ENCODE measurements at regions not wholly inside any gene's neighbourhood (a gene's known extent, or its start where the extent isn't known, plus 50 kb on each side); places are given as distances from the start of the nearest gene placed in this dataset.

DNA sequence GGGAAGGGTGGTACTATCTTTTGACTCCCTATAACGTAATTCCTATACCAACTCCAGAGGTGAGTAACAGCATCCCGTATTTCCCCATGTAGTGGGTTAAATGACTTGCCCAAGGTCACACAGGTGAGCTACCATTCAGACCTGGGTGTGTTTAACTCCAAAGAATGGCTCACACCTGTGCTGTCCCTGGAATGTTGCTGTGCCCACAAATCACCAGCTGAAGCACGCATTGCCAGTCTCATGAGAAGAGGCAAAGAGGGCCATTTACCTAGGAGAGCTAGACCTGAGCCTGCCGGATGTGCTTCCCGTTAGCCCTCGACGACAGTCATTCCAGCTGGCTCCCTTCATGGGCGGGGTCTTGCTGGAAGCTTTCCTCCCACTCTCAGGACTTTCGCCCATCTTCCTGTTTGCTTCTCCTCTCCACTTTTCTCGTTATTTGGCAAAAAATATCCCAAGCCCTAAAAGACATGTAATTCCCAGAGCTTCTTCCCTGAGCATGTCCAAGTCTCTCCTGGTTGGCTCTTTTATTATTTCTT is 106.6 kb upstream of the VASH1 start:
- no peak overlapping the region for H3K4me3 ChIP-seq (replicated peaks in 1 of 4; ENCODE audit: control extremely low read depth in 1 of 4, insufficient read depth in 1 of 4, low read depth in 3 of 4, low read length in 4 of 4)
- no peaks in the 10 kb centered on the region for H3K36me3 ChIP-seq (ENCODE audit: control insufficient read depth, insufficient read depth, low read length)
- no peaks in the 10 kb centered on the region for H3K27me3 ChIP-seq (ENCODE audit: control insufficient read depth, insufficient read depth, low read length)
- DNase-seq (ENCODE audit: low read depth in 2 of 2), result no peak
- H3K9ac ChIP-seq (ENCODE audit: insufficient read depth, low read length), result no peak overlapping the region
- H2AFZ ChIP-seq (ENCODE audit: low read length), result no peak overlapping the region
- no peaks in the 10 kb centered on the region for H3K79me2 ChIP-seq (ENCODE audit: control insufficient read depth, insufficient read depth, low read length)
- H3K9me3 ChIP-seq (ENCODE audit: control insufficient read depth, insufficient read depth, low read depth, low read length), result no peaks in the 10 kb centered on the region
- H3K4me1 ChIP-seq (ENCODE audit: control insufficient read depth, extremely low read depth, insufficient read depth, low read length), result no peaks in the 10 kb centered on the region
- H3K4me2 ChIP-seq (ENCODE audit: extremely low read depth, insufficient read depth, low read length), result no peak overlapping the region
- TF ChIP-seq EZH2 (IDR thresholded peaks at IDR 0.05; ENCODE audit: low read length, missing control alignments), result no peak
- TF ChIP-seq, protein P1, sequence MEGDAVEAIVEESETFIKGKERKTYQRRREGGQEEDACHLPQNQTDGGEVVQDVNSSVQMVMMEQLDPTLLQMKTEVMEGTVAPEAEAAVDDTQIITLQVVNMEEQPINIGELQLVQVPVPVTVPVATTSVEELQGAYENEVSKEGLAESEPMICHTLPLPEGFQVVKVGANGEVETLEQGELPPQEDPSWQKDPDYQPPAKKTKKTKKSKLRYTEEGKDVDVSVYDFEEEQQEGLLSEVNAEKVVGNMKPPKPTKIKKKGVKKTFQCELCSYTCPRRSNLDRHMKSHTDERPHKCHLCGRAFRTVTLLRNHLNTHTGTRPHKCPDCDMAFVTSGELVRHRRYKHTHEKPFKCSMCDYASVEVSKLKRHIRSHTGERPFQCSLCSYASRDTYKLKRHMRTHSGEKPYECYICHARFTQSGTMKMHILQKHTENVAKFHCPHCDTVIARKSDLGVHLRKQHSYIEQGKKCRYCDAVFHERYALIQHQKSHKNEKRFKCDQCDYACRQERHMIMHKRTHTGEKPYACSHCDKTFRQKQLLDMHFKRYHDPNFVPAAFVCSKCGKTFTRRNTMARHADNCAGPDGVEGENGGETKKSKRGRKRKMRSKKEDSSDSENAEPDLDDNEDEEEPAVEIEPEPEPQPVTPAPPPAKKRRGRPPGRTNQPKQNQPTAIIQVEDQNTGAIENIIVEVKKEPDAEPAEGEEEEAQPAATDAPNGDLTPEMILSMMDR (conservative IDR thresholded peaks at IDR 0.05 in 1 of 2, IDR thresholded peaks at IDR 0.05 in 1 of 2; ENCODE audit: low read depth in 1 of 2, low read length in 2 of 2), result no peak
- H4K20me1 ChIP-seq (ENCODE audit: control insufficient read depth, extremely low read depth, insufficient read depth, low read length), result no peaks in the 10 kb centered on the region
- no peak overlapping the region for H3K27ac ChIP-seq (ENCODE audit: insufficient read depth, low read length)

GRCh38 chr14:76655331-76655730 is 105.9 kb upstream of the VASH1 start:
- H3K4me3 ChIP-seq (replicated peaks in 1 of 4; ENCODE audit: control extremely low read depth in 1 of 4, insufficient read depth in 1 of 4, low read depth in 3 of 4, low read length in 4 of 4), result no peak overlapping the region
- H3K27me3 ChIP-seq (ENCODE audit: control insufficient read depth, insufficient read depth, low read length), result no peaks in the 10 kb centered on the region
- TF ChIP-seq EZH2 (IDR thresholded peaks at IDR 0.05; ENCODE audit: low read length, missing control alignments), result no peak
- no peak for DNase-seq (ENCODE audit: low read depth in 2 of 2)
- H3K9me3 ChIP-seq (ENCODE audit: control insufficient read depth, insufficient read depth, low read depth, low read length), result no peaks in the 10 kb centered on the region
- no peak overlapping the region for H3K9ac ChIP-seq (ENCODE audit: insufficient read depth, low read length)
- H3K4me2 ChIP-seq (ENCODE audit: extremely low read depth, insufficient read depth, low read length), result no peak overlapping the region
- H2AFZ ChIP-seq (ENCODE audit: low read length), result no peak overlapping the region
- no peaks in the 10 kb centered on the region for H3K4me1 ChIP-seq (ENCODE audit: control insufficient read depth, extremely low read depth, insufficient read depth, low read length)
- no peaks in the 10 kb centered on the region for H4K20me1 ChIP-seq (ENCODE audit: control insufficient read depth, extremely low read depth, insufficient read depth, low read length)
- H3K36me3 ChIP-seq (ENCODE audit: control insufficient read depth, insufficient read depth, low read length), result no peaks in the 10 kb centered on the region
- H3K27ac ChIP-seq (ENCODE audit: insufficient read depth, low read length), result no peak overlapping the region
- no peaks in the 10 kb centered on the region for H3K79me2 ChIP-seq (ENCODE audit: control insufficient read depth, insufficient read depth, low read length)

GRCh38 chr14:76656592-76656991 is 104.7 kb upstream of the VASH1 start:
- no peaks in the 10 kb centered on the region for H3K79me2 ChIP-seq (ENCODE audit: control insufficient read depth, insufficient read depth, low read length)
- H3K4me3 ChIP-seq (replicated peaks in 1 of 4; ENCODE audit: control extremely low read depth in 1 of 4, insufficient read depth in 1 of 4, low read depth in 3 of 4, low read length in 4 of 4), result no peak overlapping the region
- no peaks in the 10 kb centered on the region for H3K4me1 ChIP-seq (ENCODE audit: control insufficient read depth, extremely low read depth, insufficient read depth, low read length)
- no peaks in the 10 kb centered on the region for H3K9me3 ChIP-seq (ENCODE audit: control insufficient read depth, insufficient read depth, low read depth, low read length)
- no peaks in the 10 kb centered on the region for H3K36me3 ChIP-seq (ENCODE audit: control insufficient read depth, insufficient read depth, low read length)
- no peak overlapping the region for H3K4me2 ChIP-seq (ENCODE audit: extremely low read depth, insufficient read depth, low read length)
- no peak overlapping the region for H3K27ac ChIP-seq (ENCODE audit: insufficient read depth, low read length)
- H2AFZ ChIP-seq (ENCODE audit: low read length), result no peak overlapping the region
- no peaks in the 10 kb centered on the region for H3K27me3 ChIP-seq (ENCODE audit: control insufficient read depth, insufficient read depth, low read length)
- H4K20me1 ChIP-seq (ENCODE audit: control insufficient read depth, extremely low read depth, insufficient read depth, low read length), result no peaks in the 10 kb centered on the region
- TF ChIP-seq, protein P1 (conservative IDR thresholded peaks at IDR 0.05 in 1 of 2, IDR thresholded peaks at IDR 0.05 in 1 of 2; ENCODE audit: low read depth in 1 of 2, low read length in 2 of 2), result no peak
- no peak for TF ChIP-seq EZH2 (IDR thresholded peaks at IDR 0.05; ENCODE audit: low read length, missing control alignments)
- DNase-seq (ENCODE audit: low read depth in 2 of 2), result no peak
- H3K9ac ChIP-seq (ENCODE audit: insufficient read depth, low read length), result no peak overlapping the region

Data from fibroblast of lung (primary cell).